Esophagus mucosa (tissue), 1 donor: ENCODE measurements at regions not wholly inside any gene's neighbourhood (a gene's known extent, or its start where the extent isn't known, plus 50 kb on each side); places are given as distances from the start of the nearest gene placed in this dataset.
"Not testable (repeated sequence)": the region's sequence is repeated elsewhere in the genome, so short reads cannot be mapped to it uniquely, and the experiment has no call there.

Experiments
- ATAC-seq: fragments of 200-7000 bp; cut with Tn5 transposase; one replicate; pipeline ENCODE4 v1.9.1; 2020
- donor health status: DM: yes; HTN: yes; CAD: no.

- ATAC-seq = no peak
Observed at GRCh38 chr10:8128511-8128910, 74.0 kb downstream of the GATA3 start.

- peak; percentile 65 for ATAC-seq
Observed at GRCh38 chr10:8129438-8129837, 75.0 kb downstream of the GATA3 start.

- ATAC-seq = peak; percentile 85
Observed at GRCh38 chr10:8130973-8131911, 76.8 kb downstream of the GATA3 start.

GRCh38 chr10:8133146-8133545, 78.7 kb downstream of the GATA3 start:
- no peak for ATAC-seq

- ATAC-seq = no peak
Observed at GRCh38 chr10:8136736-8137135, 82.2 kb downstream of the GATA3 start.

GRCh38 chr10:8137272-8137681, 82.8 kb downstream of the GATA3 start:
- no peak for ATAC-seq

GRCh38 chr10:8137726-8138125, 83.2 kb downstream of the GATA3 start:
- ATAC-seq = no peak

GRCh38 chr10:8138471-8138870, 84.0 kb downstream of the GATA3 start:
- ATAC-seq = peak; percentile 86

GRCh38 chr10:8144496-8144895, 90.0 kb downstream of the GATA3 start:
- no peak for ATAC-seq

GRCh38 chr10:8146650-8147049, 92.2 kb downstream of the GATA3 start:
- no peak for ATAC-seq

- ATAC-seq = no peak
Observed at GRCh38 chr10:8149991-8150390, 95.5 kb downstream of the GATA3 start.

GRCh38 chr10:8150401-8150905, 96.0 kb downstream of the GATA3 start:
- ATAC-seq = no peak

GRCh38 chr10:8151086-8151485, 96.6 kb downstream of the GATA3 start:
- ATAC-seq = no peak

GRCh38 chr10:8156918-8157317, 102.4 kb downstream of the GATA3 start:
- peak; percentile 23 for ATAC-seq

GRCh38 chr10:8158193-8159071, 103.9 kb downstream of the GATA3 start:
- no peak for ATAC-seq

GRCh38 chr10:8159341-8160165, 105.1 kb downstream of the GATA3 start:
- no peak for ATAC-seq

GRCh38 chr10:8163824-8164223, 109.3 kb downstream of the GATA3 start:
- ATAC-seq = peak; percentile 52

GRCh38 chr10:8164640-8165039, 110.2 kb downstream of the GATA3 start:
- not testable (repeated sequence) for ATAC-seq

GRCh38 chr10:8168836-8169235, 114.3 kb downstream of the GATA3 start:
- no peak for ATAC-seq

- ATAC-seq = no peak
Observed at GRCh38 chr10:8171008-8171407, 116.5 kb downstream of the GATA3 start.

- ATAC-seq = no peak
Observed at GRCh38 chr10:8172604-8173003, 118.1 kb downstream of the GATA3 start.

GRCh38 chr10:8173243-8173865, 118.9 kb downstream of the GATA3 start:
- ATAC-seq = no peak
